ENCODE measurements at regions not wholly inside any gene's neighbourhood (a gene's known extent, or its start where the extent isn't known, plus 50 kb on each side); places are given as distances from the start of the nearest gene placed in this dataset.

DNA sequence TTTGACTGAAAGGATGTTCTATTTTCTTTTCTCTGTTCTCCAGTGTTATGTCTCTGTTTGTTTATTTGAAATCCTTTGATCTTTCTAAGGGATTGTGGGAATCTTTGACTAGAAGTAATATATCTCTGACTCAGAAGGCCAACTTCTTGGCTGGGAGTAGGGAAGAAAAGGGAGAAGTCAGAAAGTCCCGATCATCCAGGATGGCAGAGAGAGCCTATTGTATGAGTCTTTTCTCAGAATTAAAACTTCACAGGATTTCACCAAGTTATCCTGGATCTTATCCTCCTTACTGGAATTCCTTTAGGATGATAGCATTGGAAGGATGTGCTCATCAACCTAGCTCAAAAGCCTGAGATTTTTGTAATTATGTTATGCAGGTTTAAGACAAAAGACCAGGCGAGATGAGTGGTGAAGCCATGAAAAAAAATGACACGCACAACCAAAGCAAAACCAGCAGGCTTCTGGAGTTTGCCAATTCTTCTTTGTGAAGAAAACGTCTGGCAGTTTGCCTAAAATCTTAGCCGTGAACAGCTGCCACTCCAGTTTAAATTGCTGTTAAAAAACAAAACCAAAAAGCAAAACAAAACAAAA is 383.6 kb upstream of the SMIM21 start:
- TF ChIP-seq, protein P1, sequence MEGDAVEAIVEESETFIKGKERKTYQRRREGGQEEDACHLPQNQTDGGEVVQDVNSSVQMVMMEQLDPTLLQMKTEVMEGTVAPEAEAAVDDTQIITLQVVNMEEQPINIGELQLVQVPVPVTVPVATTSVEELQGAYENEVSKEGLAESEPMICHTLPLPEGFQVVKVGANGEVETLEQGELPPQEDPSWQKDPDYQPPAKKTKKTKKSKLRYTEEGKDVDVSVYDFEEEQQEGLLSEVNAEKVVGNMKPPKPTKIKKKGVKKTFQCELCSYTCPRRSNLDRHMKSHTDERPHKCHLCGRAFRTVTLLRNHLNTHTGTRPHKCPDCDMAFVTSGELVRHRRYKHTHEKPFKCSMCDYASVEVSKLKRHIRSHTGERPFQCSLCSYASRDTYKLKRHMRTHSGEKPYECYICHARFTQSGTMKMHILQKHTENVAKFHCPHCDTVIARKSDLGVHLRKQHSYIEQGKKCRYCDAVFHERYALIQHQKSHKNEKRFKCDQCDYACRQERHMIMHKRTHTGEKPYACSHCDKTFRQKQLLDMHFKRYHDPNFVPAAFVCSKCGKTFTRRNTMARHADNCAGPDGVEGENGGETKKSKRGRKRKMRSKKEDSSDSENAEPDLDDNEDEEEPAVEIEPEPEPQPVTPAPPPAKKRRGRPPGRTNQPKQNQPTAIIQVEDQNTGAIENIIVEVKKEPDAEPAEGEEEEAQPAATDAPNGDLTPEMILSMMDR (IDR thresholded peaks at IDR 0.05): no peak
- no peak for TF ChIP-seq POLR2AphosphoS5 (IDR thresholded peaks at IDR 0.05; ENCODE audit: insufficient read depth in 1 of 2, low read depth in 1 of 2)
- TF ChIP-seq POLR2A (IDR thresholded peaks at IDR 0.05): no peak
